HG02885 (cell line): ENCODE measurements at regions not wholly inside any gene's neighbourhood (a gene's known extent, or its start where the extent isn't known, plus 50 kb on each side); places are given as distances from the start of the nearest gene placed in this dataset.

Experiments
- ATAC-seq: cut with Tn5 transposase; IDR thresholded peaks from one replicate; pipeline ENCODE4 v1.9.1; 2021; ENCODE audit warnings: mild to moderate bottlenecking; ENCODE audit not compliant: unreplicated experiment, poor library complexity

DNA sequence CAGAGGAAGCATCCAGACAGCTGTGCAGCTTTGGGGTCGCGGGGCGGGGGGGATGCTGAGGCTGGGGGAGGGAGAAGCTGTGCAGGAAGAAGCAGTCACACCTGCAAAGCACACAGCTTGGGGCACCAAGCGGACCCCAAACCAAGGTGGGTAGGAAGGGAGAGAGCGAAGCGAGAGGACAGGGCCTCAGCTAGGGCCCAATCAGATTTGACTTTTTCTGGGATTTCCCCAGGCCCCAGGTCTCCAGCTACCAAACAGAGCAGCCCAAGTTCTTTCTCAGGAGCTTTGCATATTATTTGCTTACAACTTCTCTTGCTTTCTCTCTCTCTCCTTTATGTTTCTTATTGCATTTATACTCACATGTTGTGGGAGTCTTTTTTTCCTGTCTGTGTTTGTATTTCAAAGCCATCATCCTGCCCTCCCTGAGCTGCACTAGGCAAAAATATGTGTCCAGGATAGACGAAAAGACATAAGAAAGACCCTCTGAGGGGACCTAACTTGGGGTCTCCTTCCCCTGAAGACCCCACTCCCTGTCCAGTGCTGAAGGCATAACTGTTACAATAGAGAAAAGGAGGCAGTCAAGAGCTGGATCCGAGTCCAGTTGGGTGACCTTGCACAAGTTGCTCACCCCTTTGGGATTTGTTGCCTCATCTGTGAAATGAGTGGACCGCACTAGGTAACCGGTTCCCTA is 50.6 kb upstream of the SMNDC1 start:
- ATAC-seq = no peak

DNA sequence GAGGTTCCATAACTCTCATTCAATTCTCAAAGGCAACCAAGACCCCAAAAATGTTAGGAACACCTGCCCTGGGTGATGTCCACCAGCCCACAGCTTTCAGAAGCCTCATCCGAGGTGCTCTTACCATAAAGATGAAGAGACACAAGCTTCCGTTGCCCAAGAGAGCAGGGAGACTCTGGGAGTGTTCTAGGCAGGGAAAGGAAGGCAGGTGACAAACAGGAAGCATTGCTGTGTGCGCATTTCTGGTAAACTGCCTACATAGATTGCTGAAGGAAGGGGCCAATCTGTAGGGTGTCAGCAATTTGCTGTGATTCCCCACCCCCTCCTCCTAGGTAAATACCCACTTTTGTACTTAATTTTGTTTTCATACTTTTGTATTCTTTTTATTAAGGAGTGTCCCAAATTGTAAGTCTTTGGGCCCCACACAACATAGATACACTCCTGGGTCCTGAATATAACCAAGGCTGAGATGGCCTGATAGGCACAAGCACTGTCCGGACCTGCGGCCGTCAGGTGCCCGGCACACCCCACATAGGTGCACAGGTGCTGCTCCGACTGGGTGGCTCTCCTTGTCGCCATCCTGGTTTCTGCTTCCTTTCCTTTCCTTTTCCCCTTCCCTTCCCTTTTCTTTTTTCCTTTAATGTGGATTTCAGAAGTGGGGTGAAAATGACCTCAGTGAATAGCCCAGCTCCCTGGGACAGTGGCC is 51.4 kb upstream of the SMNDC1 start:
- peak; percentile 20 for ATAC-seq

DNA sequence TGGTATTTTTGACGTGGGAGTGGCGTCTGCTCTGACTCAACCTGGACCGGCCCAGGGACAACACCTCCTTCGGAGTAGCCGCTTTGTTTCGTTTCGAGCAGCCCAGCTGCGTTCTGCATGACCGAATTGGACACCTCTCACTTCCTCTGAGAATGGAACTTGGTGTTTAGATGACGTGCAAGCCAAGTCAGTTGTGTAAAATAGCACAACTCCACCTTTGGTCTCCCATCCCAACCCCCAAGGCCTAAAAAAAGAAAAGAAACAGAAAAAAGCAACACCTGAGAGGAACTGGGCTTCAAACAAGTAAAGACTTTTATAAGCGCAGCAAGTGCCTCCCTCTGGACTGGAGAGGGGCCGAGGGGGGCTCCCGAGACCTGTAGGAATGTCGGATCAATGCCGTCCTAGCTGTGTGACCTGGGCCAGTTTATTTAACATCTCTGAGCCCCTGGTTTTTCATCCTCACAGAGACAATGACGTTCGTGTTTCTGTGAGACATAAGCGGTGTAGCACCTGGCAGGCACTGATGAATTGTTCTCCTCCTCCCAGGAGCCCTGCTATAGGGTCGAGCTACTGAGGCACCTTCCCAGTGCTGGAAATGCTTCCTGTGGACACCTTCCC is 52.0 kb upstream of the SMNDC1 start:
- peak; percentile 88 for ATAC-seq

DNA sequence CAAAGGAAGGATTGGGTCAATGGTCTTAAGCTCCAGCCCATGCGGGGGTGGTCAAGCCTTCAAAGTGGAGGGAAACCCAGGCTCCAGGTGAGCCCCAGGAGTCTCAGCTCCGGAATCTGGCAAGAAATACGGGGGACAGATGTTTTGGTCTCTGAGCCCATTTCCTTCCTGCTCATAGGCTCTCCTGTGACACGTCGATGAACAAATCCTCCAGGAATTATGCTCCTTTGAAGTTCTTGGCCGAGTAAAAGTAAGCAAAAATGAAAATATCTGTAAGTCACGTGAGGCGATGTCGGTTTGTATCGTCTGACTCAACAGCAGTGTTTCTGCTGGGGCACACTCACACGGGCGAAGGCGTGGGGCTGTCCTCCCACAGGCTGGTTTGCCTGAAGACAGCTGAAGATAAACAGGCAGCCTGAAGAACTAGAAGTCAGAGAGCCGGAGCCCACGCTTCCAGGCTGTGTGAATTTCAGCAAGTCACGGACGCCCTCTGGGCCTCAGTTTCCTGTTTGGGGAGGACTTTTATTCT is 52.6 kb upstream of the SMNDC1 start:
- peak; percentile 29 for ATAC-seq

DNA sequence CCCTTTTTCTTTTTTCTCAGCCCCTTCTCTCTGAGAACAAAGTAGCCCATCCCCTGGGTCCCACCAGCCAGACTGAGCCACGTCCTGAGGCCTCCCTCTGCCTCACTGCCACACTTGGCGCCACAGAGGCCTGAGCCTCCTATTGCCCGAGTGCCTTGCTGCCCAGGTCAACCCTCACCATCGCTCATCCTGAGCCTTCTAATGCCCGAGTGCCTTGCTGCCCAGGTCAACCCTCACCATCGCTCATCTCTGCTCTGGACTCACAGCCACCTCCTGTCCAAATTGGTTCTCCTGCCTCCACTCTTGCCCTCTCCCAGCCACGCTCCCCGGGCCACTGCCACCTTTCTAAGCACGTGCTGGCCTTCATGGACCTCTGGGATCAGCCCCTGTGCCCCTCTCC is 53.2 kb upstream of the SMNDC1 start:
- ATAC-seq = no peak

DNA sequence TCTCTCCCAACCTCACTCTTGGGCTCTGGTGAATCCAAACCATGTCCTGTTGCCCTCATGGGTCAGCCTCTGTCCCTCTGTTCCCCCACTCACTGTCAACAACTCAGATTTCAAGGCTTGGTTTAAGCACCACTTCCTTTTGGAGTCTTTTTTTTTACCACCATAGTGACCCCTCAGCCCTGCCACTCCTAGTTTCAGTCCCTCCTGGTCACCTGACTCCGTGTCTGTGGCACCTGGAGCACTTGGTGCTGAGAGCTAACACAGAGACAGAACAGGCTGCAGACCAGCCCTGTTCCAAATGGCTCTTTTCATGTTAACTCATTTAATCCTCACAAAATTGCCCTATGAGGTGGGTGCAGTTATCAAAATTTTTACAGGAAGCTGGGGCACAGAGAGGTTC is 53.6 kb upstream of the SMNDC1 start:
- no peak for ATAC-seq

DNA sequence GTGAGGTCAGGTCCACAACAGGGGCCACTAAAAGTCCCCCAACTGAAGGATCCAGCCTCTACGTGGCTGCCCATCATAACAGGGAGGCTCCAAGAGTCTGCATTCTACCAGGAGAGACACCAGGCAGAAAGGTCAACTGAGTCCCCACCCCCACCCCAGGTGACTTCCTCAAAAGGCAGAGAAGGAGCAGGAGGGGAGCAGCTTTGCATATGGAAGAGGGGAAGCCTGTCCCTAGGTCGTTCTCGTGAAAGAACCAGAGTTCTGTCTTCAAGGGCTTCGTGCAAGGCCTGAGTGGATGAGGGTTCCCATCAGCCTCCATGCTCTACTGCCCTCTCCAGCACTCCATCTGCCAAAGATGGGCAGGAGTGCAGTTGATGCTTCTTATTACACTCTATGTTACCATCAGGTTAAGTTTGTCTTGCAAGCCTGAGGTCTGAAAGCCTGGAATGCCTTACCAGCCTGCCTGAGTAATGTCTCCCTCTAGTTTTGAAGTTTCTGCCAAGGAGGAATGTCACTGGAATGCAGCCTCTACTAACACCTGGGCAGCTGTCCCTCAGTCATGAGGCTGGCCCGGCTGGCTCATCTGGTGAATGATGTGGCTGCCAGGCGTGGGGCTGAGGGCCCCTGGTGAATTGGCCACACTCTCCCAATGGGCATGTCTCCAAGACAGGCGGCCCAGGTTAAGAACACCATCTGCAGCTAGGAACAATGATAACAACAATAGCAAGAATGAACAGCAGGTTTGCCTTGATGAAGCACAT is 54.3 kb upstream of the SMNDC1 start:
- no peak for ATAC-seq

DNA sequence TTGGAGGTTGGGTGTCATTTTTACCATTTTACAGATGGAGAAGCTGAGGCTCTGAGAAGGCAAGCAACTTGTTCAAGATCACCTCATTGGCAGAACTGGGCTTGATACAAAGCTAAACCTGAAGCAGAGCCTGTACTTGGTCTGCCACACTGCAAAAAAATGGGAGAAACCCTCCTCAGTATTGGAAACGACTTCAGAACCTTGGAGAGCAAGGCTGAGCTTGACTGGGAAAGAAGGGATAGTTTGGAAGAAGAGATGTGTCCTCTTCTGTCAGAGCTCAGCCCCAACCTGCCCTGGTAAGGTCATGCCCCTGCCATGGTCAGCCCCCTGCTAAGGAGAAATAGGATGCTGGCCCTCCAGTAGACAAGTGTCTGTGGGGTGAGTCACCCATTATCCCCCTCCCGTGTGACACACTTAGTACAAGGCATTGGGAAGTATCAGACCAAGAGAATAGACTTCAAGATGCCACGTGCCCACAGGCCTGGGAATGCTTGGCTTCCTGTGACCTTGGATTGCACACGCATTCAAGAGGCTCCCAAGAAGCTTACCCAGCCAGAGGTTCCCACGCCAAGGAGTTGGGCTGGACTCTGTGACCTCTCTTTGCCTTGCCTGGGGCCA is 56.2 kb upstream of the SMNDC1 start:
- ATAC-seq = no peak

DNA sequence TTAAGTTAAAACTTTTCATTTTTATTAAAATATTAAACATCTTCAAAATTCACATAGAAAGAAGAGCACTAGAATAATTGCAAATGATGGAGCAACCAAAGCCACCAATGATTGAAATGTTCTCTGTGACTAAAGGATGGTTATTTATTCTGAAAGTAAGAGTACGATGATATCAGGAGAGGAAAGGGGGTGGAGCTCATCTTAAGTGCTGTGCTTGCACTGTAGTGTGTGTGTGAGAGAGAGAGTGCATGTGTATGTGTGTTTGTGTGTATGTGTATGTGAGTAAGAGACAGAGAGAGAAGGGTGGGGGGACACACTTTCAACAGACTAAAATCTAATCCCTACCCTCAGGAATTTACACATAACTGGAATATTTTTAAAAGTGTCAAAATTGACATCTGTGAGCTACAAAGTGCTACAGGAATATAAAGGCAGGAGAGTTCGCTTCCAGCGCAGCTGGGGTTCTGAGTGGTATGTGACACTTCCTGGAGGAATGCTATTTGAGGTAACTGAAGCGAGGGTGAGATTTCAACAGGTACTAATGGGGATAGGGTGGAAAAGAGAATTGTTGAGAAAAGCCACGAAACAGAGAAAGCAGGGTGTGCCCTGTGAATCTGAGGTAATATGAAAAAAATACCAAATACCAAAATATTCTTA is 57.2 kb upstream of the SMNDC1 start:
- ATAC-seq = no peak

DNA sequence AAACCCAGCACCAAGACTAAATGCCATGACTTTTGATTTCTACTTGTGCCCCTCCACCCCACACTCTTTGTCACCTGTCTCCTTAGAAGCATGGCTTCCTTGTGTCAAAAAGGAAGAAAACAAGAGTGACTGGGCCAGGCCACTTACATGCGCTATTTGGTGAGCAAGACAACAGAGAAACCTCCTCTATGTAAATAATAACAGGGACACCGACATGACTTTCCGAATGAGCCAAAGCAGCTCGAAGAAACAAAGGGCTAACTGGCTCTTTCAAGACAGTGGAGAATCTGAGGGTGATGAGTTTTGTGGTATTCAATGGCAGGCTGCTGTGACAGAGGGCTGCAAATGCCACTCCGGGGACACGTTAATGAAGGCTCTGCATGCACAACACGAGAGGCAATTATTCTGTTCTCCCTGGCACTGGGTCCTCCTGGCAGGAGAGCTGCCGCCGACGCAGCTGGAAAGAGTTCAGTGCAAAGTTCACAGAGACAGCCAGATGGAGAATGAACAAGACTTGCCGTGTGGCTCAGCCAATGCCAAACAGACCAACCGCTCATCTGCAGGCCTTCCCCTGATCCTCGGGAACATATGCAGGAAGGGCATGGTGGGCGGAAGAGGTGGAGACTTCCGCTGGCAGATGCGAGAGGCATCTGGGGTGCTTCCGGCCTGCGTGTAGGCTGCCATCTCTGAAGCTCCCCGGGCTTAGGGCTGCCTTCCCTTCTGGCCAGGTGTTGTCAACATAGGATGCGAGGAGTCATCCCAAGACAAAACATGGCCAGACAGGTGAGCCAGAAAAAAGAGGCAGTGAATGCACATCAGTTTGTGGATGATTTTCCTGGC is 59.1 kb upstream of the SMNDC1 start:
- no peak for ATAC-seq

DNA sequence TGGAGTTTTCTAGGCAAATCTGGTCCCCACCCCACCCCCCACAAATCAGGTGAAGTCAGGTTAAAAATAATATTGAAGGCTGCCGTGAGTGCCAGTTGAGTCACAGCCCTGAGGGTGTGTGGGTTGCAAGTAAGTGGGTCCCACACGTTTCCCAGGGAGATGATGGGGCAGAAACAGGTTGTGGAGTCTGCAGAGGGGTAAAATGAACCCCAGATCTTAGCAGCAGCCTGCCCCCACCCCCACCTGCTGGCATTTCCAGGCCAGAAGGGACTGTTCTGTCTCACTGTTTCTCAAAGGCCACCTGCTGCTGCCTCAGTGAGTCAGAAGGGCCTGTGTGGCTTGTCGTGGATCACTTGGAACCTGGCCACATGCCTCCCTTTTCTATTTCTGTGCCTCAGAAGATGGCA is 59.8 kb upstream of the SMNDC1 start:
- no peak for ATAC-seq

DNA sequence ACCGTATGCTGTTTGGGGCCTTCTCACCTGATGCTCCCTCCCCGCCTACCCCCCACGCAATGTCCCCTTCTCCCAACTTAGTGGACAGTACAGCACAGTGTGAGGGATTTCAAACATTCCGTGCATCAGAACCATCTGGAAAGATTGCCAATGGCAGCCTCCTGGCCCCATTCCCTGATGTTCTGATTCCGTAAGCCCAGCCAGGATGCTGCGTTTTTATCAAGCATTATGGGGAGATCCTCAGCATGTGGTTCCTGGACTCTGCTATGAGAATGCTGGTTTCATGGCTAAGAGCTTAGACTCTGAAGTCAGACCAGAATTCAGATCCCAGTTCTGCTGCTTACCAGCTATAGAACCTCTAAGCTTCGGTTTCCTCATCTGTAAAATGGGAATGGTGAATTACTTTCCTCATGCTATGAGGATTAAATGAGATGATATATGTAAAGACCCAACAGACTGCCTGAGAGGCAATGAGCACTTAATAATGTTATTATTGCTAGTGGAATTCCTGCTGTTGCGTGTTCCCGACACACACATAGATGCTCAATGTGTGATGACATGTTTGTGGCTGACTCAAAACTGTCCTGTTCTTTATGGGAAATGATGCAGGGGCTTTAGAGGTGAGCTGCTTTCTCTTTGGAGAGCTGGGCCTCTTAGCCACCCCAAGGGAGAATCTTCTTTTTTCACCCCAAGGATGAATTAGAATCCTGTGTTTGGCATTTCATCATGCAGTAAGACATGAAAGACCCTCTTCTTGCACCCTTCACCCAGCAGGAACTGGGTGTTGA is 60.8 kb upstream of the SMNDC1 start:
- no peak for ATAC-seq

DNA sequence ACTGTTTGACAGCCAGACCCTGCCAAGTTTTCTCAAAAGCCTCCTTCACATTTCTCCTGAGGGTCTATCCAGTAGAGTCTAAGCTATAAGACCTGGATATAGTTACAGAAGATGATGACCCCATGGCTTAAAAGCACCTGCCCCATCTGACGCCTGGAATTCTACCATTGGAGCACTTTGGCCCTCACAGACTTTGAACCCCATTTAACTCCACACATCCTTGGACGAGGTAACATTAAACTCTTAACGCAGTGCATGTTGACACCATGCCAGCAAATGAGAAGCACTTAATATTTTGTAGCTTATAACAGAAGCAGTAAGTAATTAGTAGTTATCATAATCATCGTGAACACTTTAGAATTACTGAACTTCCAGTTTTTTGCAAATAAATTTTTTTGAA is 61.9 kb upstream of the SMNDC1 start:
- ATAC-seq = no peak

DNA sequence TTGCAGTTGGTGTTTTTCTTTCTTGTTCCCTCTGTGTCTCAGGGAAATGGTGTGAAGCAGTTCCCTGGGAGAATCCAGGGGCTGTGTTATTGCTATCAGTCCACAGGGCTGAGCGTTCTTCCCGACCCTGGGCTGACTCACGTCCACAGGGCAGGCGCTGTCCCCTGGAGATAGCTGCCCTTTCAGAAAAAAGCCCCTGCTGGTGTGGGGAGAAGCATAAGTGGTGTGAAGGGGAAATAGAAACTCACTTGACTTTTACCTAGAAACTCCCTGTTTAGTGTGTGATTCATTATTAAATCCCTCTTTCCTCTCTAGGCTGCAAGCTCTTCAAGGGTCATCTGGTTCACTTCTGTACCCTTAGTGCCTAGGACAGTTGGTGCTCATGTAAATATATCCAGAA is 63.3 kb upstream of the SMNDC1 start:
- ATAC-seq = peak; percentile 63

DNA sequence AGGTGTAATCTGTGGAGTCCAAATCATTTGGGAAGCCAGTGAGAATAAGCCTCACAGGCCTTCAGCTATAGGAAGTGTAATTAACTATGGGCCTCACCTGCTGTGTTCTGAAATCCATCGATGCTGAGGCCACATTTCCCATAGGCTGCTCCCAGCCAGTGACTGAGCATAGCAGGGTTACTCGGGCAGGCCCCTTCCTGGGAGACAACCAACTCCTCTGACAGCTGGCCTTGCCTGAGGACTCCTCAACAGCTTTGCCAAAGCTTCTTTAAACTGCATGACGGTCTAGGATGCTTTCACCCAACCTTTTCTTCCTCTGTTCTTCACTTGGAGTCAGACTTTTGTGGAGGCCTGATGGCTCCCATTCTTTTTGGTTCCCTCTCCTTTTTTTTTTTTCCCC is 63.8 kb upstream of the SMNDC1 start:
- peak; percentile 14 for ATAC-seq

DNA sequence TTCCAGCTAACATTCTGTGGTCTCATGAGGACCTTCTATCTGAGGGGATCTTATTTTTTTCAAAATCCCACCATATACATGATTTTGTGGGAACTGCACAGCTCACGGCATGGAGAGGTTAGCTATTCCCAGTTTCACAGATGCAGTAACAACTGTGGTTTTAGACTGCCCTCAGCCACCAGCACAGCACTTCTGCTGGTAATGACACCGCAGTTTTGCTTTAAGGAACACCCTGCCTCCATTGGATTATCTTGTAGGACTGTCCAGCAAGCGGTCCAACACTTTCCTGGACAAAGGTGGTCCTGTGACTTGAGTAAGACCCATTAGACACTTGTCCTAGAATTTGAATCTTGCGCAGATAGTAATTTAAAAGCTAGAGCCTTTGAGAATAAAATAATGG is 65.3 kb upstream of the SMNDC1 start:
- ATAC-seq = no peak

DNA sequence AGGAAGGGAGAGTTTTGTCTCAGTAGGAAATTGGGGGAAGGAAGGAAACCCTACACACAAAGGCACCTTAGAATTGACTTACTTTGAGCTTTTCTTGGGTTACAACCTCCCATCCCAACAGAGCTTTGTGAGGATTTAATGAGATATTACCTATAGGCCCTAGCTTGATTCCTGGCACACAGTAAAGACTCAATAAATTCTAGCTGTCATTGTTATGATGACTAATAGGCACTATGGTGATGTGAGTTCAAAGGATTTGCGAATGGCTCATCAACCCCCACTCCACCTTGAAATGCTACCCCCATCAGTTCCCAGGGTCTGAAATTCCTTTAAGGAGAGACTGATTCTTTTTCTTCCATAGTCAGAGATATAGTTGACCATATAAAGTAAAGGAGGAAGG is 67.9 kb upstream of the SMNDC1 start:
- no peak for ATAC-seq

DNA sequence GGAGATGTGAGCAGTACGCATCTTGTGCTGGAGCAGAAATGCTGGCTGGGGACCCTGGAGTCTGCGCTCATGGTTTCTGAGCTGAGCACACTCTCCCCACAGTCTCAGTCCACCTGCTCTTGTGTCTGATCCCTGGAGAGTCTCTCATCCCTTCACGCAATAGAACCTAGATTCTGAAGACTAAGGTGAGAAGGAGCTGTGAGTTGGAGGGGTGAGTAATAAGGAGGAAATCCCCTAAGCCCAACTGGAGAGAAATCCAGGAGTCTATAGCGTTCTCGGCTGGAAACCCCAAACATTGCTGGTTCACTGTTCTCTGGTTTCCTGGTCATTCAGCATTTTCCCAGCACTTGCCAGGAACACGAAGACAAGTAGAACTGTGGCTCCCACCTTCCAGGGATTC is 68.3 kb upstream of the SMNDC1 start:
- no peak for ATAC-seq
